ENCODE measurements at regions not wholly inside any gene's neighbourhood (a gene's known extent, or its start where the extent isn't known, plus 50 kb on each side); places are given as distances from the start of the nearest gene placed in this dataset.

- H3K4me3 Mint-ChIP-seq (ENCODE audit: low read depth), result no peak overlapping the region
- intact Hi-C loops (cut with micrococcal nuclease), result no loop called here
- no peaks in the 10 kb centered on the region for H3K36me3 Mint-ChIP-seq (ENCODE audit: low read depth)
- no peak for DNase-seq (ENCODE audit: low spot score)
- peaks cover 4% of the 10 kb centered on the region for H3K9me3 Mint-ChIP-seq
- H3K27ac Mint-ChIP-seq, result no peak overlapping the region
- no peaks in the 10 kb centered on the region for H3K27me3 Mint-ChIP-seq (ENCODE audit: low read depth)
- no peaks in the 10 kb centered on the region for H3K4me1 Mint-ChIP-seq (ENCODE audit: low read depth)
These were observed 509.2 kb upstream of the HS3ST1 start for GRCh38 chr4:11937941-11938340.

GRCh38 chr4:11931266-11931820 is 502.6 kb upstream of the HS3ST1 start:
- H3K4me1 Mint-ChIP-seq (ENCODE audit: low read depth), result no peaks in the 10 kb centered on the region

GRCh38 chr4:11929080-11929479 is 500.4 kb upstream of the HS3ST1 start:
- no peaks in the 10 kb centered on the region for H3K4me1 Mint-ChIP-seq (ENCODE audit: low read depth)
- DNase-seq (ENCODE audit: low spot score), result no peak
- no peak overlapping the region for H3K4me3 Mint-ChIP-seq (ENCODE audit: low read depth)
- peaks cover 8% of the 10 kb centered on the region for H3K9me3 Mint-ChIP-seq
- intact Hi-C loops (cut with micrococcal nuclease), result no loop called here
- no peaks in the 10 kb centered on the region for H3K36me3 Mint-ChIP-seq (ENCODE audit: low read depth)
- no peaks in the 10 kb centered on the region for H3K27me3 Mint-ChIP-seq (ENCODE audit: low read depth)
- H3K27ac Mint-ChIP-seq, result no peak overlapping the region

More at GRCh38 chr4:11931266-11931820, 502.6 kb upstream of the HS3ST1 start:
- peaks cover 8% of the 10 kb centered on the region for H3K9me3 Mint-ChIP-seq
- no peak overlapping the region for H3K4me3 Mint-ChIP-seq (ENCODE audit: low read depth)
- H3K27ac Mint-ChIP-seq, result no peak overlapping the region
- H3K27me3 Mint-ChIP-seq (ENCODE audit: low read depth), result no peaks in the 10 kb centered on the region
- intact Hi-C loops (cut with micrococcal nuclease), result no loop called here
- DNase-seq (ENCODE audit: low spot score), result no peak
- H3K36me3 Mint-ChIP-seq (ENCODE audit: low read depth), result no peaks in the 10 kb centered on the region

- Mint-ChIP-seq H3K27me3 (ENCODE audit: low read depth) (no peaks in the 10 kb centered on the region), H3K4me3 (ENCODE audit: low read depth) (no peak overlapping the region), H3K4me1 (ENCODE audit: low read depth) (no peaks in the 10 kb centered on the region), H3K9me3 (peaks cover 10% of the 10 kb centered on the region), H3K36me3 (ENCODE audit: low read depth) (no peaks in the 10 kb centered on the region), H3K27ac (no peak overlapping the region)
- intact Hi-C loops (cut with micrococcal nuclease), result no loop called here
- DNase-seq (ENCODE audit: low spot score), result no peak
These were observed 490.6 kb upstream of the HS3ST1 start for GRCh38 chr4:11919316-11919715.

GRCh38 chr4:11914406-11914805 is 485.7 kb upstream of the HS3ST1 start:
- DNase-seq (ENCODE audit: low spot score), result no peak
- Mint-ChIP-seq H3K36me3 (ENCODE audit: low read depth) (no peaks in the 10 kb centered on the region), H3K4me3 (ENCODE audit: low read depth) (no peak overlapping the region), H3K27me3 (ENCODE audit: low read depth) (no peaks in the 10 kb centered on the region), H3K4me1 (ENCODE audit: low read depth) (no peaks in the 10 kb centered on the region), H3K9me3 (peaks cover 10% of the 10 kb centered on the region), H3K27ac (no peak overlapping the region)
- intact Hi-C loops (cut with micrococcal nuclease), result no loop called here

- no peaks in the 10 kb centered on the region for H3K4me1 Mint-ChIP-seq (ENCODE audit: low read depth)
- intact Hi-C loops (cut with micrococcal nuclease), result no loop called here
- no peak for DNase-seq (ENCODE audit: low spot score)
- H3K4me3 Mint-ChIP-seq (ENCODE audit: low read depth), result no peak overlapping the region
- H3K36me3 Mint-ChIP-seq (ENCODE audit: low read depth), result no peaks in the 10 kb centered on the region
- H3K9me3 Mint-ChIP-seq, result peaks cover 10% of the 10 kb centered on the region
- no peaks in the 10 kb centered on the region for H3K27me3 Mint-ChIP-seq (ENCODE audit: low read depth)
- no peak overlapping the region for H3K27ac Mint-ChIP-seq
These were observed 484.2 kb upstream of the HS3ST1 start for GRCh38 chr4:11912886-11913285.

GRCh38 chr4:11910812-11911211 is 482.1 kb upstream of the HS3ST1 start:
- Mint-ChIP-seq H3K9me3 (peaks cover 5% of the 10 kb centered on the region), H3K36me3 (ENCODE audit: low read depth) (no peaks in the 10 kb centered on the region), H3K4me1 (ENCODE audit: low read depth) (no peaks in the 10 kb centered on the region), H3K4me3 (ENCODE audit: low read depth) (no peak overlapping the region), H3K27me3 (ENCODE audit: low read depth) (no peaks in the 10 kb centered on the region), H3K27ac (no peak overlapping the region)
- intact Hi-C loops (cut with micrococcal nuclease), result no loop called here
- DNase-seq (ENCODE audit: low spot score), result no peak

- H3K36me3 Mint-ChIP-seq (ENCODE audit: low read depth), result no peaks in the 10 kb centered on the region
- H3K9me3 Mint-ChIP-seq, result peaks cover 5% of the 10 kb centered on the region
- DNase-seq (ENCODE audit: low spot score), result no peak
- intact Hi-C loops (cut with micrococcal nuclease), result no loop called here
- no peak overlapping the region for H3K4me3 Mint-ChIP-seq (ENCODE audit: low read depth)
- no peaks in the 10 kb centered on the region for H3K4me1 Mint-ChIP-seq (ENCODE audit: low read depth)
- H3K27ac Mint-ChIP-seq, result no peak overlapping the region
- H3K27me3 Mint-ChIP-seq (ENCODE audit: low read depth), result no peaks in the 10 kb centered on the region
These were observed 480.0 kb upstream of the HS3ST1 start for GRCh38 chr4:11908712-11909111.

- H3K9me3 Mint-ChIP-seq, result peaks cover 5% of the 10 kb centered on the region
- intact Hi-C loops (cut with micrococcal nuclease), result no loop called here
These were observed 479.5 kb upstream of the HS3ST1 start for GRCh38 chr4:11908205-11908604.

GRCh38 chr4:11904846-11905739 is 476.4 kb upstream of the HS3ST1 start:
- no peak for DNase-seq (ENCODE audit: low spot score)
- no peaks in the 10 kb centered on the region for H3K27me3 Mint-ChIP-seq (ENCODE audit: low read depth)
- H3K4me1 Mint-ChIP-seq (ENCODE audit: low read depth), result no peaks in the 10 kb centered on the region
- no peak overlapping the region for H3K4me3 Mint-ChIP-seq (ENCODE audit: low read depth)
- H3K9me3 Mint-ChIP-seq, result no peaks in the 10 kb centered on the region
- no peaks in the 10 kb centered on the region for H3K36me3 Mint-ChIP-seq (ENCODE audit: low read depth)
- intact Hi-C loops (cut with micrococcal nuclease), result no loop called here
- H3K27ac Mint-ChIP-seq, result no peak overlapping the region

More at GRCh38 chr4:11908205-11908604, 479.5 kb upstream of the HS3ST1 start:
- no peak for DNase-seq (ENCODE audit: low spot score)
- no peak overlapping the region for H3K27ac Mint-ChIP-seq
- H3K27me3 Mint-ChIP-seq (ENCODE audit: low read depth), result no peaks in the 10 kb centered on the region
- no peak overlapping the region for H3K4me3 Mint-ChIP-seq (ENCODE audit: low read depth)
- no peaks in the 10 kb centered on the region for H3K4me1 Mint-ChIP-seq (ENCODE audit: low read depth)
- H3K36me3 Mint-ChIP-seq (ENCODE audit: low read depth), result no peaks in the 10 kb centered on the region

- Mint-ChIP-seq H3K27ac (no peak overlapping the region), H3K36me3 (ENCODE audit: low read depth) (no peaks in the 10 kb centered on the region), H3K27me3 (ENCODE audit: low read depth) (no peaks in the 10 kb centered on the region), H3K9me3 (no peaks in the 10 kb centered on the region), H3K4me3 (ENCODE audit: low read depth) (no peak overlapping the region), H3K4me1 (ENCODE audit: low read depth) (no peaks in the 10 kb centered on the region)
- intact Hi-C loops (cut with micrococcal nuclease), result no loop called here
- no peak for DNase-seq (ENCODE audit: low spot score)
These were observed 475.4 kb upstream of the HS3ST1 start for GRCh38 chr4:11904117-11904535.

GRCh38 chr4:11901089-11901488 is 472.4 kb upstream of the HS3ST1 start:
- Mint-ChIP-seq H3K27ac (no peak overlapping the region), H3K27me3 (ENCODE audit: low read depth) (no peaks in the 10 kb centered on the region), H3K4me3 (ENCODE audit: low read depth) (no peak overlapping the region), H3K4me1 (ENCODE audit: low read depth) (no peaks in the 10 kb centered on the region), H3K36me3 (ENCODE audit: low read depth) (no peaks in the 10 kb centered on the region), H3K9me3 (no peaks in the 10 kb centered on the region)
- intact Hi-C loops (cut with micrococcal nuclease), result no loop called here
- DNase-seq (ENCODE audit: low spot score), result no peak

- H3K4me1 Mint-ChIP-seq (ENCODE audit: low read depth), result no peaks in the 10 kb centered on the region
- H3K27me3 Mint-ChIP-seq (ENCODE audit: low read depth), result no peaks in the 10 kb centered on the region
- H3K4me3 Mint-ChIP-seq (ENCODE audit: low read depth), result no peak overlapping the region
- no peak overlapping the region for H3K27ac Mint-ChIP-seq
- no peaks in the 10 kb centered on the region for H3K36me3 Mint-ChIP-seq (ENCODE audit: low read depth)
- DNase-seq (ENCODE audit: low spot score), result no peak
- H3K9me3 Mint-ChIP-seq, result no peaks in the 10 kb centered on the region
- intact Hi-C loops (cut with micrococcal nuclease), result no loop called here
These were observed 471.7 kb upstream of the HS3ST1 start for GRCh38 chr4:11900359-11900758.
